Caco-2 (cell line): ENCODE measurements at regions not wholly inside any gene's neighbourhood (a gene's known extent, or its start where the extent isn't known, plus 50 kb on each side); places are given as distances from the start of the nearest gene placed in this dataset.

Experiments used
- BruUV-seq: library from RNA; stranded (reverse); fragments of 400-500 nt; replicated peaks from 2 replicates; lab custom pipeline; 2021; lab: Mats Ljungman, UMichigan
- CTCF ChIA-PET: fragments of 300-600 bp; sonication (Branson Sonifier 250); formaldehyde crosslinking; loops from one replicate; lab custom pipeline; 2022; ENCODE audit warnings: antibody characterized with exemption; lab: Charles Lee
- POLR2A ChIA-PET: fragments of 300-600 bp; sonication (Branson Sonifier 250); formaldehyde crosslinking; loops from one replicate; lab custom pipeline; 2022; ENCODE audit warnings: antibody characterized with exemption; lab: Charles Lee
- DNase-seq, 2 experiments: peaks; one replicate each; pipeline versions ENCODE4 v3.0.0 to v3.0.0-alpha.2; 2020 to 2022
- H3K27me3 ChIP-seq: replicated peaks from 2 replicates; pipeline ENCODE4 v1.6.0; 2011; ENCODE audit warnings: low read length; ENCODE audit not compliant: control insufficient read depth, insufficient read depth
- H3K36me3 ChIP-seq: 2 replicates; pipeline ENCODE4 v1.5.1; 2011; ENCODE audit warnings: low read length; ENCODE audit not compliant: control insufficient read depth, insufficient read depth
- H3K4me1 ChIP-seq: fragments of 250-450 bp; sonication (Bioruptor Pico); 2 replicates; pipeline ENCODE4 v1.5.1; 2020; ENCODE audit warnings: mild to moderate bottlenecking
- H3K4me3 ChIP-seq: 2 replicates; pipeline ENCODE4 v1.5.1; 2011; ENCODE audit warnings: low read depth, mild to moderate bottlenecking, control low read depth, low read length
- H3K9me3 ChIP-seq: fragments of 250-450 bp; sonication (Bioruptor Pico); 2 replicates; pipeline ENCODE4 v1.5.1; 2020; ENCODE audit warnings: mild to moderate bottlenecking, moderate library complexity
- H3K27ac Mint-ChIP-seq: one replicate; pipeline ENCODE4 v1.8.0; 2022; ENCODE audit warnings: mixed read lengths; ENCODE audit not compliant: unreplicated experiment
- H3K27me3 Mint-ChIP-seq: one replicate; pipeline ENCODE4 v1.8.0; 2022; ENCODE audit warnings: mixed read lengths; ENCODE audit not compliant: insufficient read depth, unreplicated experiment
- H3K36me3 Mint-ChIP-seq: one replicate; pipeline ENCODE4 v1.8.0; 2022; ENCODE audit warnings: mild to moderate bottlenecking, mixed read lengths; ENCODE audit not compliant: insufficient read depth, unreplicated experiment
- H3K4me1 Mint-ChIP-seq: one replicate; pipeline ENCODE4 v1.8.0; 2022; ENCODE audit warnings: low read depth, mixed read lengths; ENCODE audit not compliant: unreplicated experiment
- H3K4me3 Mint-ChIP-seq: one replicate; pipeline ENCODE4 v1.8.0; 2022; ENCODE audit warnings: mild to moderate bottlenecking, moderate library complexity, mixed read lengths; ENCODE audit not compliant: unreplicated experiment
- H3K9me3 Mint-ChIP-seq: one replicate; pipeline ENCODE4 v1.8.0; 2022; ENCODE audit warnings: mixed read lengths; ENCODE audit not compliant: unreplicated experiment
- intact Hi-C: fragments of 100-400 bp; cut with micrococcal nuclease; formaldehyde crosslinking; loops from one replicate; pipeline ENCODE4 v1.10.0; 2022; ENCODE audit not compliant: unreplicated experiment
- TF ChIP-seq, protein P1 (sequence below), 2 experiments: fragments of 200-600 bp in 1 of 2; IDR thresholded peaks; 1 replicate in 1 of 2; 2 replicates in 1 of 2; pipeline versions ENCODE4 v1.5.1 to v1.8.0; 2011 to 2022; ENCODE audit warnings: antibody characterized with exemption in 1 of 2, control low read depth in 1 of 2, inconsistent platforms in 1 of 2, low read depth in 1 of 2, low read length in 1 of 2, mild to moderate bottlenecking in 1 of 2, moderate library complexity in 1 of 2; ENCODE audit not compliant: insufficient read depth in 1 of 2, severe bottlenecking in 1 of 2, unreplicated experiment in 1 of 2

DNA sequence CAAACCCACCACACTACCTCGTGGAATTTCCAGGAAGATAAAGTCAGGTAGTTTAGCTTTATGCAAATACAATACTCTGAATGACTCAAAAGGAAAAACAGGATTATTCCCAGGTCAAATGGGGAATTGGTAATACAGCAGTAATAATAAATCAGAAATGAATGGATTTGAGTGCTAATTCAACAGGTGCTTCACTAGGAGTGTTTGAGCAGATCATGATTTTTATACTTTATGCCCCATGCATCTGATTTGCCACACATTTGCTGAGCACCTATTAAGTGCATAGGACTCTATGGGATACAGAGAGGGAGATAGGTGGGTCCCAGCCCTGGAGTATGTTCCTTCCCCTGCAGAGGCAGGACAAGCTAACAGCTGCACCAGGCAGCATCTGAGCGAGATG, 381.4 kb upstream of the PODXL start:
- CTCF ChIA-PET = no interaction called here

DNA sequence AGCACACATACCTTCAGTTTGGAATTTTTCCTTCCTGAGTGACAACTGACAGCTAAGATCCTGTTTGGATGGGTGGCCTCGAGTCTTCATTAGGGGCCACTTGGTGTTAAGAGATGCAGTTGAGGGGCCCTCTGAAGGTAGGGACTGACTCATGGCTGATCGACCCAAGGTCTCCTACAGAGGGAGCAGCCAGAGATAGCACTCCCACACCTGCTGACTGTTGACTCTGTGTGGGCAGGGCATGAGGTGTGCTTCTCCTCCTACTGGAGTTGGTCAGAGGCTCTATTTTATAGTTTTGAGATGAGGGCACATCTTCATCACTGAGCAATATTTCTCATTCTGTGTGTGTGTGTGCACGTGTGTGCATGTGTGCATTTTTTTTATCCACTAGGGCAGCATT, 378.8 kb upstream of the PODXL start:
- Histone ChIP-seq H3K9me3 (no peaks in the 10 kb centered on the region; the same call in 1 of the 2 replicates), H3K36me3 (no peaks in the 10 kb centered on the region), H3K4me3 (no peak overlapping the region), H3K4me1 (no peaks in the 10 kb centered on the region), H3K27me3 (peaks cover 2% of the 10 kb centered on the region; the same call in 1 of the 2 replicates)
- H3K27ac Mint-ChIP-seq = no peak overlapping the region
- H3K4me3 Mint-ChIP-seq = no peak overlapping the region
- intact Hi-C loops = no loop called here
- no peaks in the 10 kb centered on the region for H3K4me1 Mint-ChIP-seq
- ChIA-PET POLR2A (no interaction called here), CTCF (no interaction called here)
- H3K36me3 Mint-ChIP-seq = no peaks in the 10 kb centered on the region
- peaks cover 27% of the 10 kb centered on the region for H3K27me3 Mint-ChIP-seq
- no TSS peak for BruUV-seq
- TF ChIP-seq, protein P1, sequence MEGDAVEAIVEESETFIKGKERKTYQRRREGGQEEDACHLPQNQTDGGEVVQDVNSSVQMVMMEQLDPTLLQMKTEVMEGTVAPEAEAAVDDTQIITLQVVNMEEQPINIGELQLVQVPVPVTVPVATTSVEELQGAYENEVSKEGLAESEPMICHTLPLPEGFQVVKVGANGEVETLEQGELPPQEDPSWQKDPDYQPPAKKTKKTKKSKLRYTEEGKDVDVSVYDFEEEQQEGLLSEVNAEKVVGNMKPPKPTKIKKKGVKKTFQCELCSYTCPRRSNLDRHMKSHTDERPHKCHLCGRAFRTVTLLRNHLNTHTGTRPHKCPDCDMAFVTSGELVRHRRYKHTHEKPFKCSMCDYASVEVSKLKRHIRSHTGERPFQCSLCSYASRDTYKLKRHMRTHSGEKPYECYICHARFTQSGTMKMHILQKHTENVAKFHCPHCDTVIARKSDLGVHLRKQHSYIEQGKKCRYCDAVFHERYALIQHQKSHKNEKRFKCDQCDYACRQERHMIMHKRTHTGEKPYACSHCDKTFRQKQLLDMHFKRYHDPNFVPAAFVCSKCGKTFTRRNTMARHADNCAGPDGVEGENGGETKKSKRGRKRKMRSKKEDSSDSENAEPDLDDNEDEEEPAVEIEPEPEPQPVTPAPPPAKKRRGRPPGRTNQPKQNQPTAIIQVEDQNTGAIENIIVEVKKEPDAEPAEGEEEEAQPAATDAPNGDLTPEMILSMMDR (IDR thresholded peaks at IDR 0.05; ENCODE audit: insufficient read depth in 1 of 2, low read depth in 1 of 2, low read length in 1 of 2, severe bottlenecking in 1 of 2, unreplicated experiment in 1 of 2) = no peak
- peaks cover 11% of the 10 kb centered on the region for H3K9me3 Mint-ChIP-seq
- no peak for DNase-seq

More for the DNA sequence above, 381.4 kb upstream of the PODXL start:
- intact Hi-C loops = no loop called here
- Mint-ChIP-seq H3K27ac (no peak overlapping the region), H3K4me1 (no peaks in the 10 kb centered on the region), H3K4me3 (no peak overlapping the region), H3K27me3 (peaks cover 28% of the 10 kb centered on the region), H3K9me3 (peaks cover 11% of the 10 kb centered on the region), H3K36me3 (no peaks in the 10 kb centered on the region)
- BruUV-seq = no TSS peak
- TF ChIP-seq, protein P1 (IDR thresholded peaks at IDR 0.05; ENCODE audit: insufficient read depth in 1 of 2, low read depth in 1 of 2, low read length in 1 of 2, severe bottlenecking in 1 of 2, unreplicated experiment in 1 of 2) = no peak
- no peak overlapping the region for H3K4me3 ChIP-seq
- POLR2A ChIA-PET = no interaction called here
- H3K36me3 ChIP-seq = no peaks in the 10 kb centered on the region
- H3K27me3 ChIP-seq = no peaks in the 10 kb centered on the region; the same call in 1 of the 2 replicates
- H3K9me3 ChIP-seq = no peaks in the 10 kb centered on the region; the same call in 1 of the 2 replicates
- no peak for DNase-seq
- no peaks in the 10 kb centered on the region for H3K4me1 ChIP-seq

DNA sequence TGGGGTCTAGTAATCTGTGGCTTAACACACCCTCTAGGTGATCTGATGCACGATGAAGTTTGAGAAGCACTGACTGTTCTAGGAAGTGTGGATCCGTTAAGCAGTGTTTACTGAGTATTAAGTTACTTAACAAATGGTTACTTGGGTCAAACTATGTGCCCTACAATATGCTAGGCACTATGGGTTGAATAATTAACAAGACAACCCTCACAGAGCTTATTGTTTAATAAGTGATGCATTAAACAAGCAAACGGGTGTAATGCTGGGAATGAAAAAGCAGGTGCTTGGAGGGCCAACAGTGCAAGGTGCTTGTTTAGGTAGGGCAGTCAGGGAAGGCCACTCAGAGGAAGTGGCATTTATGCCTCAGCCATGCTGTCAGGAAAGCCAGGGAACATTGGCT, 378.0 kb upstream of the PODXL start:
- H3K36me3 ChIP-seq = no peaks in the 10 kb centered on the region
- Mint-ChIP-seq H3K27me3 (peaks cover 23% of the 10 kb centered on the region), H3K27ac (no peak overlapping the region), H3K9me3 (peaks cover 11% of the 10 kb centered on the region), H3K4me1 (no peaks in the 10 kb centered on the region), H3K4me3 (no peak overlapping the region), H3K36me3 (no peaks in the 10 kb centered on the region)
- H3K4me1 ChIP-seq = no peaks in the 10 kb centered on the region
- intact Hi-C loops = no loop called here
- H3K9me3 ChIP-seq = no peaks in the 10 kb centered on the region; the same call in 1 of the 2 replicates
- TF ChIP-seq, protein P1 (IDR thresholded peaks at IDR 0.05; ENCODE audit: insufficient read depth in 1 of 2, low read depth in 1 of 2, low read length in 1 of 2, severe bottlenecking in 1 of 2, unreplicated experiment in 1 of 2) = no peak
- CTCF ChIA-PET = no interaction called here
- no peak for DNase-seq
- no TSS peak for BruUV-seq
- H3K4me3 ChIP-seq = no peak overlapping the region
- POLR2A ChIA-PET = no interaction called here
- H3K27me3 ChIP-seq = peaks cover 2% of the 10 kb centered on the region; the same call in 1 of the 2 replicates
